SK-N-DZ (cell line): ENCODE measurements at regions not wholly inside any gene's neighbourhood (a gene's known extent, or its start where the extent isn't known, plus 50 kb on each side); places are given as distances from the start of the nearest gene placed in this dataset.

ENCODE experiments used
- DNase-seq: peaks from one replicate; pipeline ENCODE4 v3.0.0-alpha.2; 2015; ENCODE audit warnings: low spot score

DNA sequence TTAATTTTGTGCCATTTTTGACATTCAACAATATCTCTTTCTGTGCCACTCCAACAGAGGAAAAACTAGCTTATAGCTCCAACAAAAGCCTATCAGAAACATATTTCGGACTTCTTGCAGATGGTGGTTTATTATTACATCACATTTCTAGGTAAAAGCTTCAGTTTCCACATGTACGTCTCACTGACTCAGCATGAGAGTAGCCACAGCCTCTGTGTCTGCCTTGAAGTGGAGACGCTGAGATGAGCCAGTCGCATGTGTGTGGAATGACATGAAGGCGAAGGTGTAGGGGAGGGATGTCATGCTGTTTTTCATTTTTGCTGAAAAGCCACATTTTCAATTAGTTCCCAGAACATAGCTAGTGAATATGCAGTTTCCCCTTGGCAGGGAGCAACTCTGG, 598.6 kb downstream of the EFNB2 start:
- no peak for DNase-seq

DNA sequence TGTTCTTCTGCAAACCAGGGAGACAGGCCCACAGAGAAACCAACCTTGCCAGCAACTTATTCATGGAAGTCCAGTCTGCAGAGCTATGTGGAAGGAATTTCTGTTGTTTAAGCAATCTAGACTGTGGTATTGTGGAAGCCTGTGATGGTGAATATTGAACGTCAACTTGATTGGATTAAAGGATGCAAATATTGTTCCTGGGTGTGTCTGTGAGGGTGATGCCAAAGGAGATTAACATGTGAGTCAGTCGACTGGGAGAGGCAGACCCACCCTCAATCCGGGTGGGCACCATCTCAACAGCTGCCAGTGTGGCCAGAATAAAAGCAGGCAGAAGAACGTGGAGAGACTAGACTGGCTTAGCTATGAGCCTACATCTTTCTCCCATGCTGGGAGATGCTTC, 606.0 kb downstream of the EFNB2 start:
- DNase-seq: no peak

DNA sequence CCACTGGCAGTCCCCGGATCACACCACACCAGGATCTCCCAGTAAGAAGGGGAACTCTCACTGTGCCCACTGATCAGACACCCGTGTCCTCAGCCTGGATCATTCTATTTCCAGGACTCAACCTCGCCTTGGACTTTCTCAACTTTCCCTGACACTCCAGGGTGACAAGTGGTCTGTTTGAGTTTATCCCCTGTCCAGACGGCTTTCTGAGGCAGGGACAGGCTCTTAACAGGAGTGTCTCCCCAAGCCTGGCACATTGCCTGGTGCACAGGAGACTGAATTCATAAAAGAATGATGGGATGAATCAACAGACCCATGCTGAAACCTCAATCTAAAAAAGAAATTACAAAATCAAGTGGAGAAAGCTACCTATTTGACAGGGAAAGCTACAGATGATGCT, 606.6 kb downstream of the EFNB2 start:
- DNase-seq: no peak

DNA sequence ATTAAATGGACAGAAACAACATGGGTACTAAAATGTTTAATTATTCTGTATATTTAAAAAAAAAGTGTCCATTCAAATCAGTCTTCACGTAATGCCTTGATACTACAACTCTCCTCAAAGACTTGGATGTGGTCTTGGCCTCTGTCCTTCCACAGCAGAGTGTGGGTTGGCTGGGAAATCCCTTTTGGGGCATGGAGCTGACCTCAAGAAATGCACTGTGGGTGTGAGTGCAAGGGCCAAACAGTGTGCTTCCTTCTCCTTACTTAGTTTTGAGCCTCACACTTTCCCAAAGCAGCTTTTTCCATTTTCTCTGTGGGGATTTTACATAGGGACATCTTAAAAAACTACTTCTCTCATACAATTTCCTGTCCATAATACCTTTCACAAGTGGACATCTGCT, 607.4 kb downstream of the EFNB2 start:
- no peak for DNase-seq

DNA sequence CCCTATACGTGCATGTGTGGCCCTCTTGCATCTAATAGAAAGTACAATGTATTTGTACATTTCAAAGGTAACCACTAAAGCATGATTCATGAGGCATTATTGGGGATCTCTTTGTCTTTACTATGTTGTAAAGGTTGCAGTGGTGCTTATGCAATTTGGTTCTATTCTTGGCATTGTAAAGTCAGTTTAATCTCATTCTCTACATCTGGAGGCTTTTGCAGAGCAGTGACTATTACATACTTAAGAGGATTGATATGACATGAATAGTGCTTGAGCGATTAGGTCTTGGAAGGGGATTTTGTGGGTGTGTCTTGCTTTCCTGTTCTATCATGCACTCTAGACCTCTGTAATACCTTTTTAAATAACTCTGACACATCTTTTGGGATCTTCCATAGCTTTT, 610.0 kb downstream of the EFNB2 start:
- no peak for DNase-seq

DNA sequence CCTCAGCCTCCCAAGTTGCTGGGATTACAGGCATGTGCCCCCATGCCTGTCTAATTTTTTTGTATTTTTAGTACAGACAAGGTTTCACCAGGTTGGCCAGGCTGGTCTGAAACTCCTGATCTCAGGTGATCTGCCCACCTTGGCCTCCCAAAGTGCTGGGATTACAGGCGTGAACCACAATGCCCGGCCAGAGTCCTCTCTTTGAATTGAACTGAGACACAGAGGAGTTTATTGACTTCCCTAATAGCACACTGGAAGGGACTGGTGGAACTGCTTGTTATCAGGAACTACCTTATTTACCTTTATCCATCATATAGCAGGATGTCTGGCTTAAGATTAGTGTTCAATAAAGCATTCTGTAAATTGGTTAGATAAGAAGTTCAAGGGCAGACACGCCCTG, 613.8 kb downstream of the EFNB2 start:
- no peak for DNase-seq

DNA sequence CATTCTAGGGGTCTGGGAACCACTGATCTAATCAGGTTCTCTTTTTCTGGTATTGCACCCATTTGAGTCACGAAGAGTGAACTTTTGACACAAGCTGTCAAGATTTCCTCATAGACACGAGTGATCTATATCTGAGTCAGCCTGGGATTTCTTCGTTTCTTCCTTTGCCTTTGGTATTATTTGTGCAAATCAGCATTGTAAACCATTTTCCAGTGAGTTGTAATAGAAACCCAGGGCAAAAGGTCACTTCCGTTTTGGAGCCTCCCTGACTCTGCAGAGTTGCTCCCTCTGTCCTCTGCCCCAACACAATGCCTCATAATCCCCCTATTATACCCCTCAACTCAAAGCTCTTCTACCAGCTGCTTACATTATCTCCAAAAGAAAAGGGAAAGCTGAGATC, 615.1 kb downstream of the EFNB2 start:
- DNase-seq: no peak

DNA sequence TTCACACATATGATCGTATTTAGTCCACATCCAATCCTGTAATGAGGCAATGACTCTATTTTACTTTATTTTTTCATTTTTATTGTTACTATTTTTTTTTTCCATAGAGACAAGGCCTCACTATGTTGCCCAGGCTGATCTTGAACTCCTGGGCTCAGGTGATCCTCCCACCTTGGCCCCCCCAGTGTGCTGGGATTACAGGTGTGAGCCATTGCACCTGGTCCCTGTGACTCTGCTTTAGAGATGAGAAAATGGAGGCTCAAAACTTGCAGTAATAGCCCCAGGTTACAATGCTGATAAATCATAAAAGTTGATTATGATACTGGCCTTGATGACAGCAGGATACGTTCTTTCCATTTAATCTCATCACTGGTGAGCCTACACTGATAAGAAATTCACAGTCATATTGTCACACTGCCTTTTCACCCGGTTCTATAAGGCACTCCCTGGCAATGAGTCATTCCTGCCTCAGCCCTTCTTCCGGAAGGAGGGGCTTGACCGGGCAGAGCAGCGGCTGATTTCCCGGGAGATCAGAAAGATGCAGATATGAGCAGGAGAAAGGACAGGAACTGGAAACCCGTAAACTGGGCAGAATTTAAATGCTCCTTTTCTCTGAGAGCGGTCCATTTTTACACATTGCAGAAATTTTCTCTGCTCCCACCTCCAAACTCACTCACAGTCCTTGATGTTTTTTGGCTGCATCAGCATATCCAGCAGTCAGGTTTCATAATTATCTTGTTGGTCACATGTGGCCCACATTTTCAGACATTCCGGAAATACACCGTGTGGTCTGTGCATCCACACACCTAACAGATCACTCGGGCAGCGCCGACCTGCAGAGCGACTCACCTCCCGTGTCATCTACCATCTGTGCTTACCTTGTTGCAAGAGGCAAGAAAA, 616.4 kb downstream of the EFNB2 start:
- DNase-seq: peak; percentile 38

DNA sequence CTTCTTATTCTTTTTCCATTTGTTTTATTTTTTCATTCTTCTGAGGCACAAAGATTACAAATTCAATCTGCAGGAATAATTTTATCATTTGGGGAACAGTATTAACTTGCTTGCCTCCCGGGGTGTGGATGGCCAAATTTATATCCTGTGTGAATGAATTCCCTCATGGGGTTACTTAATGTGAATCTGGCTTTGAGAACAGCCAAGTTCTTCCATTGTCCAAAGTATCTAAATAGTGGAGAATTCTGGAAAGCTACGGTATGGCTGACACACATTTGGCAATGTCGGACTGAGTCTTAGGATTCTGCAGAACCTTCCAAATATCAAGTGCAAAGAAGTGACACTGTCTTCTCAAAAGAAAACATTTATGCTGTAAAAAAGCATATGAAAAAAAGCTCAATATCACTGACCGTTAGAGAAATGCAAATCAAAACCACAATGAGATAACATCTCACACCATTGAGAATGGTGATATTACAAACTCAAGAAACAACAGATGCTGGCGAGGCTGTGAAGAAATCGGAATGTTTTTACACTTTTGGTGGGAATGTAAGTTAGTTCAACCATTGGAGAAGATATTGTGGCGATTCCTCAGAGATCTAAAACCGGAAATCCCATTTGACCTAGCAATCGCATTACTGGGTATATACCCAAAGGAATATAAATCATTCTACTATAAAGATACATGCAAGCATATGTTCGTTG, 620.2 kb downstream of the EFNB2 start:
- DNase-seq: no peak

DNA sequence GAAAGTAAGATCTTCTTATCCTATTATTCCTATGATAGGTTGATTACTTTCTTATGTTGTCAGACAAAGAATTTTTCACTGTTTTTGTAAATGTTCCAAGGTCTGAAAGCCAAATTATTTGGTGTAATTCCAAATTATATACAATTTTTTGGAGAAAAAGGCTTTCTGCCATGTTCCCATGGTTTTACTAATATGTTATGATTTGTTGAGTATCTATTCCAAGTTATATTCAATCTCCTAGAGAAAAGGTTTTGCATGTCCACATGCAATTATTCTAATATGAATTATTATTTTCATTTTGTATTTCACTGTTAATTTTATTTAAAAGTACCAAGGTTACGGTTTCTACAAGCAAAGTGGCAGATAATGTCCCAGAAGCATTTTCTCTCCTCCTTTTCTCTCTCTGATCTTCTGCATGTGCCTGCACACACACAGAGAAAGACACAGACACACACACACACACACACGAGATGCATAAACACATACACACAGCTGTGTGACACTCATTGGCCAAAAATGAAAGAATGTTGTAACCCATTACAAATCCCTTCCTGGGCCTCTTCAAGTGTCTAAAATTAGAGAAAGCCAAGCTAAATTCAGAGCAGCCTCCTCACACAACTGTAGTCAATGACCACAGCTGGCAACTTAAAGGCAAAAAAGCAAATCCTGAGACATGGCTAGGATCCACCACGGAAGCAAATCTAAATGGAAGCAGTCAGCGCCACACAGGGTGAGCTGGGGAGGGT, 621.0 kb downstream of the EFNB2 start:
- no peak for DNase-seq

DNA sequence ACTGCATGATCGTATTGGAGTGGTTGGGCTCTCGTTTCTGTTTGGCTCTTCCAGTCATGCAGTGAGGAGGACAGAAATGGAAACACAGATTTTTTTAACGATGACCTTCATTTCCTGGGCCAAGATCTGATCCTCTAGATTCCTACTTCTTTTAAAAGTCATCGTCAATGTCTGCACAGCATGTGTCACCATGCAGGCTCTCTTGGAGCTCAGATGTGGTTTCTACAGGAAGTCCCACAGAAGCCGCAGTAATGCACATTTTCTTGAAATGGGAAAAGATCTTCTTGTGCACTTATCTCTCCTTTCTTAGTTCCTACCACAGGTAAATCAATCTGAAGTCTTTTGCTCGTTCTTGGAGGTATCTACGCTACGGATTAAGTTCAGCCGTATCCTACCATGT, 626.9 kb downstream of the EFNB2 start:
- DNase-seq: no peak

DNA sequence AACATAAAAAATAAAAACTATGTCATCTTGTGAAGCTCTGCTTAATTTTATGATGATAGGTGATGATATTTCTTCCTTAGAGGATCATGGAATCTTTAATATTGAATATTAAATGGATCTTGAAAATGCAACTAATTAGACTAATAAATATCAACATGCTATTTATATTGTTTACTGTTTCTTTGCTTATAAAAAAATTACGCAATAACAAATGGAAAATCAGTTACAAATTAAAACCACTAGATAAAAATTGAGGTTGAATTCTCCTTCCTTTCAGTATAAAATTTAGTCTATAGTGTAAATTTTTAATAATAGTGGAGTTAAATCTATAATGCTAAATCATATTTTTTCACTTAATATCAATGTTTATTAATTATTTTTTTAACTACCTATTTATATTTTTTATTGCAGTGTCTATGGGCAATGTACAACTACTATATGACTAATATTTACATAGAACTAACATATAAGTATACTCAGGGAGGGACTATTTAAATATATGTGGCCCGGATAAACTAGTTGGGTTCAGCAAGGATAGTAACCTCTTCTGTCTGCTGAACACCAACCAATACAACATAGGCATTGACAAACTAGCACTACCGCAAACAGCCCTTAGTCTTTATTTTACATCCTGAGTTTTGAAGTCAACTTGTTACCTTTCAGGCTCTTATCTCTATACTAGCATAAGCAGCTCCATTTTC, 628.0 kb downstream of the EFNB2 start:
- DNase-seq: no peak

DNA sequence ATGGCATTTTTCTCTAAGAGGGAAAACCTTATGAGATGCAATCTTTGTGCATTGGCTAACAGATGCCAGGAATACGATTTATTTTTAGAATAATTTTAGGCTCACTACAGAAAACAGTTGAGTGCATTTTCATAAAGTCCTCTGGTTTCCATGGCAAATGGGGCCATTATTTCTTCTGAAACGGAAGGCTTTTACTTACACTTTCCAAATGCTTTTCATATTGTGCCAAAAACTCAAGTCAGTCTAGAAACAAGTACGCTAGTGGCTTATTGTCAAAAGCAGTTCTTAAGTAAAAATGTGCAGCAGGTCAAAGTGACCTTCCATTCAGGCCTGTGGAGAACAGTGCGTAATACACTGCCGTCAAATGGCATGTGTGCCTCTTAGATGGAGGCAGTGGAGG, 628.7 kb downstream of the EFNB2 start:
- DNase-seq: no peak

DNA sequence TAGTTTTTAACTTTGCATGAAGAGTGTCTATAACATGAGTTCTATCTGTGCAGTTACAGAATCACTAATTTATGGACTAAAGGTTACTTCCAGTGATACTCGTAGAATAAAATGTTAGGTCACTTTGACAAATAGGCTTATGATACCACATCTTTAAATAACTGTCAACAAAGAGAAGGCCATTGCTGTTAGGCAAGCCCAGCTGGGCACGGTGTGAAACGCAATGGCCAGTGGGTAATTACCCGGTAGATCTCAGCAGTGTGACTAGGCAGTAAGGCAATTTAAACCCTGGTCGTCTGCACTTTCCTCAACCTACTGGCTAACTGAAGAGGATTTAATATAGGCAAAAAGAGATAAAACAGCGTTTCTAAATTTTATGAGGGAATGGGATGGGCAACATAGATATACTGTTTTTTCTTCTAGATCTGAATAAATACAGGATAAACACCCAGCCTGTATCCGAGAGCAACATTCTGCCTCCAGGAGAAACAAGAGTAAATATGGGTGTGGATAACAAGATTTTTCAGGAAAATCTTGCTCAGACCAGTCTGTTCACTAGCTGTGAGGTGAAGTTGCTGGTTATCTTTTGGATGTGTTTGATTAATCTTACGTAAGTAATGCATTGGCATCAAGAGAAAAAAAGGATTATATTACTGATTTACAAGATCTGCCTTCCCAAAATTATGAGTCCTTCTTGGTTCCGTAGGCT, 631.3 kb downstream of the EFNB2 start:
- no peak for DNase-seq

DNA sequence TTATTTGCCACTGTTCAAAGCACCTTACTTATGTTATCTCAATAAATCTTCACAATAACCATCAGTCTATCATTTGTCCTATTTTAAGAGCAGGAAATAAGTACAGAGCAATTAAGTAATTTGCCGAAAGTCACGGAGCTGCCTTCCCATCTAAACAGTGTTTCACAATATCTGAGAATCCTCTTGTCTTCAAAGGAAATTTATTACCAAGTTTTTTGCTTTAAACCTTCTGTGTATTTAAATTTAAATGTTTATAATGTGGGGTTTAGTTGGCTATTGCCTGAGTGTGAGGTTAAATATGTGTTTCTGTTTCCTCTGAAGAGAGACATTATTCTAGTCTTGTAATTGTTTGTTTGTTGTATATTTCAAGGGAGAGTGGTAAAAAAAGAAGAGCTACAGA, 633.1 kb downstream of the EFNB2 start:
- no peak for DNase-seq

DNA sequence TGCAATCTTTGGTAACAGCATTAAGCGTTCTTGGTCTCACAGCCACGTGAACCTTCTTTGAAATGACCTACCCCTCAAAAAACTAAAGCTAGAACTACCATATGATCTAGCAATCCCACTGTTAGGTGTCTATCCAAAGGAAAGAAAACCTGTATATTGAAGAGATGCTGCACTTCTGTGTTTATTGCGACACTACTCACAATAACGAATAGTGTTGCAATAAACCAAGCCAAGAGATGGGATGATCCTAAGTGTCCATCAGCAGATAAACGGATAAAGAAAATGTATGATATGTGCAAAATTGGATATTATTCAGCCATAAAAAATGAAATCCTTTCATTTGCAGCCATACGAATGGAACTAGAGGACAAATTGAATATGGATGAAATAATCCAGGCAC, 637.9 kb downstream of the EFNB2 start:
- no peak for DNase-seq

DNA sequence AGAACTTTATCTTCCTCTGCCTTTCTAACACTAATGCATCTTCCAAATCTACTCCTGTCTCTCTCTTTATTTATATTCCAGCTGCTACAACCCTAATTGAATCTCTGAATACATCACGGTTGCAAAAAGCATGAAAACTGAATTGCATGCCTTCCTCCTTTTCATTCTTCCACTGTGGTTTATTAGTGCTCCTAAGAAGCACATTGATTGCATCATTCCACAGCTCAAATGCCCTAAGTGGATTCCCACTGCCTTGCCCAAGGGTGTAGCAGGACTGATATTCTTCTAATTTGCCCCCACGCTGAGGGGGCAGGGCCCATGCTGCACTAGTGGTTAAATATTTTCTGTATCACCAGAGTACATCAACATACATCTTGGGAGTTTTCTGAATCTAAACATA, 640.8 kb downstream of the EFNB2 start:
- DNase-seq: no peak

DNA sequence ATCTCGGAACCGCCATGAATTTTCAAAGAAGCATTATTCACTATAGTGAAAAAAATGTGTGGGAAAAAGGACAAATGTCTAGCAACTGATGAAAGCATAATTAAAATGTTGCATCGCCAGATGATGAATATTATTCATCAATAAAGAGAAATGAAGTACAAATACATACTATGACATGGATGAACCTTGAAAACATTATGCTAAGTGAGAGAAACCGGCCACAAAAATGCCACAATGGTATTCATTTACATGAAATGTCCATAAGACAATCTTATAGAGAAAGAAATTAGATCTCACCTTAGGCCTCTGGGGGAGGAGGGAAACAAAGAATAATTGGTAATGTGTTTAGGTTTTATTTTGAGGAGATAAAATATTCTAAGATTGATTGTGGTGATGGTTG, 645.0 kb downstream of the EFNB2 start:
- DNase-seq: no peak

DNA sequence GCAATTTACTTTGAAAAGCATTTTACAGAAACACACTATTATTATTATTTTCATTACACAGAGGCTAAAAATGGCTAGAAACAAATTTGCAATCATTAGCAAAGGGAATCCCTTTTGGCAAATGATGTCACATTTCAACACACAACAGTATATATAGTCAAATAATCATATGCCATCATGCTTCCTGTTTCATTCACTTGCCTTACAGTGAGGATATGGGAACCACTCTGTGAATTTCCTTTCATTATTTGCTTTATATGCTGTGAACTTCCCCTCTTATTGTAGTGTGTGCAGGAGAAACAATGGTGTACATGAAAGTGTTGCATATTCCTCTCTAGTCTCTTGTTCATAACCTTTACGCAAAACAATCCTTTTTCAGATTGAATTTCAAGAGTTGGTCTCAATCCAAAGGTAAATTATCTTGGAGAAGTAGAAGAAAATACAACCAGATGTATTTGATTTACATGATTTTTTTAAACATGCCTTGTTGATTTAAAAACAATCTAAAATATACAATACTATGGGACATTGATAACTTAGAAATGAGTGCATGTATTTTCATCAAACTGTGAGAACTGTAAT, 657.3 kb downstream of the EFNB2 start:
- no peak for DNase-seq

DNA sequence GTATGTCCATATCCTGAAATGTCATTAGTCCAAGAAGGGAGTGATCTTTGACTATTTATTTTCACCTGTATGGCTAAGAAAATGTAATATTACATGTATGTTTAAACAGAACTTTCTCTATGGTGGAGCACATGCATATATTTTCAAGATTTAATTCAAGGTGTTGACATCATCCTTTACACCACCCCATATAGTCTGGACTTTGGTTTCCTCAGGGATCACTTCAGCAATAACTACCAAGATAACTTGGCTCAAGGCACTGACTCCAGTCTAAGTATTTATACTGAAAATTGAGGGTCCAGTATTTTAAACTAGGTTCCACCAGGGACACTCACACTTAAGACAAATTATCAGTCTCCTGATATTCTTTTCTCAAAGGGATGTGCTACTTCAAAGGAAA, 660.6 kb downstream of the EFNB2 start:
- DNase-seq: no peak

DNA sequence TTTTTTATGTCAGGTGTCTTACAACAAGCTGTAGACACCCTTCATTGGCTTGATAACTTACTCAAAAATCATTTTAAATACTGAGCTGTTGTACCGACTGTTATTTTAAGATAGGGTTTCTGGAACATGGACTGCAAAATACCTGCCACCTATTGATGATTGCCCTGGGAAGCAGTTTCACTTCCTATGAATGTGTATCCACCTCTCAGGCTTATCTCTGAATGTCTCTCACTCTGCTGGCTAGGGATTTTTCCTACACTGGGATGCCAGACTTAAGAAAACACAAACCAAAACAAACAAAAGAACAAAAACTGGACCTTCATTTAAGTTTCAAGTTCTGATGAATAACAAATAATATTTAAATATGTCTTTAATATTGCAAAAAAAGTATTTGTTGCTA, 663.7 kb downstream of the EFNB2 start:
- DNase-seq: no peak
